Psoas muscle (tissue), 7 donors: ENCODE measurements at regions not wholly inside any gene's neighbourhood (a gene's known extent, or its start where the extent isn't known, plus 50 kb on each side); places are given as distances from the start of the nearest gene placed in this dataset.

Experiments used
- ATAC-seq, 4 donors: fragments of 200-7000 bp; cut with Tn5 transposase; one replicate each; pipeline ENCODE4 v1.9.1; 2020; ENCODE audit warnings: moderate library complexity in 3 of 4, mild to moderate bottlenecking in 2 of 4
- DNase-seq, 2 donors: peaks; one replicate each; pipeline ENCODE4 v3.0.0-alpha.2; 2020
- H3K27ac ChIP-seq: fragments of 200-600 bp; one replicate; pipeline ENCODE4 v1.8.0; 2022
- H3K27me3 ChIP-seq, 3 donors: fragments of 200-600 bp in 1 of 3; one replicate each; pipeline versions ENCODE4 v1.6.1 to v1.8.0; 2013 to 2022; ENCODE audit warnings: low read length in 2 of 3, mild to moderate bottlenecking in 2 of 3, moderate library complexity in 1 of 3; ENCODE audit not compliant: insufficient read depth in 3 of 3
- H3K36me3 ChIP-seq, 2 donors: fragments of 200-600 bp in 1 of 2; one replicate each; pipeline versions ENCODE4 v1.6.1 to v1.8.0; 2013 to 2022; ENCODE audit warnings: low read depth in 1 of 2, mild to moderate bottlenecking in 1 of 2, moderate library complexity in 1 of 2; ENCODE audit not compliant: insufficient read depth in 1 of 2
- H3K4me1 ChIP-seq: fragments of 200-600 bp; one replicate; pipeline ENCODE4 v1.8.0; 2022
- H3K4me3 ChIP-seq: fragments of 200-600 bp; one replicate; pipeline ENCODE4 v1.8.0; 2022; ENCODE audit warnings: mild to moderate bottlenecking
- H3K9me3 ChIP-seq: fragments of 200-600 bp; one replicate; pipeline ENCODE4 v1.8.0; 2022
- CTCF ChIP-seq: fragments of 200-600 bp; IDR thresholded peaks from one replicate; pipeline ENCODE4 v1.8.0; 2022; ENCODE audit warnings: antibody characterized with exemption
- WGBS, 3 donors: extraction: QIAGEN DNeasy Blood & Tissue Kit; methylation state at CpG; one replicate each; pipeline versions ENCODE4 v1.1.6 to v1.1.7; 2013; 5-methylcytosine and 5-hydroxymethylcytosine counted together
- intact Hi-C, 2 donors: fragments of 100-400 bp; cut with DNase I; formaldehyde crosslinking; loops; one replicate each; pipeline versions ENCODE4 v1.11.0 to v1.14.2; 2022
- donor health status: healthy with polysubstance abuse.
- donor health status: DM: no; HTN: no; CAD: no; lungs with moderate emphysema.
- donor health status: Bipolar disorder and iron deficiency.
- donor health status: healthy.
- donor health status: DM: yes; HTN: yes; CAD: no.
- donor health status: DM: no; HTN: no; CAD: no.
- donor health status: DM: yes; HTN: yes; CAD: no.

GRCh38 chr1:188986745-188987417, 1490.8 kb downstream of the BRINP3 start:
- DNase-seq (no peak), ATAC-seq (no peak)
- no peak overlapping the region for H3K4me3 ChIP-seq
- no peak for TF ChIP-seq CTCF
- H3K27ac ChIP-seq = no peak overlapping the region
- intact Hi-C loops = no loop called here
- no peaks in the 10 kb centered on the region for H3K36me3 ChIP-seq
- H3K27me3 ChIP-seq = no peaks in the 10 kb centered on the region
- 45 to 60% (median 55%) methylated on average over 9 of the region's 9 CpGs for WGBS, 3 donors
- H3K9me3 ChIP-seq = no peaks in the 10 kb centered on the region
- no peaks in the 10 kb centered on the region for H3K4me1 ChIP-seq

GRCh38 chr1:188988589-188988988, 1489.1 kb downstream of the BRINP3 start:
- H3K27me3 ChIP-seq = no peaks in the 10 kb centered on the region
- H3K4me1 ChIP-seq = no peaks in the 10 kb centered on the region
- H3K4me3 ChIP-seq = no peak overlapping the region
- intact Hi-C loops = no loop called here
- no peak for TF ChIP-seq CTCF
- H3K27ac ChIP-seq = no peak overlapping the region
- no peak for DNase-seq
- no peaks in the 10 kb centered on the region for H3K36me3 ChIP-seq
- ATAC-seq = no peak
- WGBS, 3 donors = 55 to 67% (median 62%) methylated on average over 3 of the region's 3 CpGs
- no peaks in the 10 kb centered on the region for H3K9me3 ChIP-seq

- no peak overlapping the region for H3K4me3 ChIP-seq
- ATAC-seq (no peak), DNase-seq (no peak)
- no peak for TF ChIP-seq CTCF
- intact Hi-C loops = no loop called here
- no peak overlapping the region for H3K27ac ChIP-seq
- H3K27me3 ChIP-seq = no peaks in the 10 kb centered on the region
- H3K36me3 ChIP-seq = no peaks in the 10 kb centered on the region
- 70 to 85% (median 80%) methylated on average over 2 of the region's 2 CpGs for WGBS, 3 donors
- H3K9me3 ChIP-seq = no peaks in the 10 kb centered on the region
- H3K4me1 ChIP-seq = no peaks in the 10 kb centered on the region
Observed at GRCh38 chr1:188991221-188991930, 1486.3 kb downstream of the BRINP3 start.

- Histone ChIP-seq H3K4me1 (no peaks in the 10 kb centered on the region), H3K27ac (no peak overlapping the region), H3K27me3 (no peaks in the 10 kb centered on the region), H3K4me3 (no peak overlapping the region), H3K9me3 (no peaks in the 10 kb centered on the region), H3K36me3 (no peaks in the 10 kb centered on the region)
- intact Hi-C loops = no loop called here
- ATAC-seq (no peak), DNase-seq (no peak)
- 62 to 68% (median 66%) methylated on average over 3 of the region's 3 CpGs for WGBS, 3 donors
- no peak for TF ChIP-seq CTCF
Observed at GRCh38 chr1:189007824-189008223, 1469.8 kb downstream of the BRINP3 start.
